ENCODE measurements at regions not wholly inside any gene's neighbourhood (a gene's known extent, or its start where the extent isn't known, plus 50 kb on each side); places are given as distances from the start of the nearest gene placed in this dataset.

- TF ChIP-seq CBX3 (IDR thresholded peaks at IDR 0.05; ENCODE audit: borderline replicate concordance, low read depth), result no peak
- no peak for TF ChIP-seq PML (IDR thresholded peaks at IDR 0.05; ENCODE audit: low read length)
- no peak for TF ChIP-seq NFIC (IDR thresholded peaks at IDR 0.05; ENCODE audit: low read depth, low read length)
- TF ChIP-seq RFX5 (IDR thresholded peaks at IDR 0.05; ENCODE audit: low read depth, low read length), result no peak
- TF ChIP-seq PRDM15 (CRISPR knock-in tag; IDR thresholded peaks at IDR 0.05), result no peak
Measured at GRCh38 chr2:19818039-19818438, 83.7 kb downstream of the TTC32 start (continued).

- H2AFZ ChIP-seq (ENCODE audit: control insufficient read depth, low read depth, low read length), result no peak overlapping the region
- no peak for FAIRE-seq
- no peaks in the 10 kb centered on the region for H3K79me2 ChIP-seq (ENCODE audit: control insufficient read depth, insufficient read depth, low read length)
- H4K20me1 ChIP-seq (ENCODE audit: control insufficient read depth, insufficient read depth), result no peaks in the 10 kb centered on the region
- no peak overlapping the region for H3K9ac ChIP-seq (ENCODE audit: control insufficient read depth, insufficient read depth, low read length)
- H3K9me3 ChIP-seq (replicated peaks; ENCODE audit: control insufficient read depth, insufficient read depth, low read length), result no peaks in the 10 kb centered on the region
- POLR2A ChIA-PET, result interaction anchor here (0.6 kb wide), 1 partner anchor 881 kb away, joined by 6 read pairs; no protein-coding TSS in a partner anchor
- H3K36me3 ChIP-seq (ENCODE audit: control insufficient read depth in 2 of 2, insufficient read depth in 2 of 2, low read length in 1 of 2), result no peaks in the 10 kb centered on the region
- SMC1A ChIA-PET (ENCODE audit: uncharacterized antibody, unreplicated experiment), result no interaction called here
- in situ Hi-C loops (cut with MboI) (no loop called here), intact Hi-C loops (cut with micrococcal nuclease; ENCODE audit: unreplicated experiment) (no loop called here)
- ATAC-seq, result no peak
- H3K4me1 ChIP-seq (ENCODE audit: control insufficient read depth, insufficient read depth, low read length), result no peaks in the 10 kb centered on the region
- RAD21 ChIA-PET (ENCODE audit: unreplicated experiment), result no interaction called here
- CTCF ChIA-PET, result no interaction called here
- H3K4me3 ChIP-seq, result no peak overlapping the region
- no peak overlapping the region for H3K27ac ChIP-seq (ENCODE audit: control insufficient read depth, insufficient read depth)
- no peak for DNase-seq (ENCODE audit: low read depth, low spot score)
- BruUV-seq (replicated peaks), result no TSS peak
- H3K4me2 ChIP-seq (ENCODE audit: control insufficient read depth, insufficient read depth), result no peak overlapping the region
- 0% methylated on average over 1 of the region's 1 CpG for WGBS (ENCODE audit: insufficient coverage, insufficient replicate concordance, low lambda C conversion rate, missing lambda C conversion rate)
- H3K27me3 ChIP-seq (replicated peaks in 1 of 2; ENCODE audit: control insufficient read depth in 2 of 2, insufficient read depth in 2 of 2, low read length in 1 of 2), result peaks cover 0 to 3% of the 10 kb centered on the region in 2 experiments; a peak in 2 of 4 replicates
- TF ChIP-seq BHLHE40 (IDR thresholded peaks at IDR 0.05; ENCODE audit: borderline replicate concordance in 1 of 2, low read depth in 2 of 2, low read length in 1 of 2) (no peak), MEF2A (IDR thresholded peaks at IDR 0.05; ENCODE audit: insufficient read depth, low read depth, low read length) (no peak), MTA3 (IDR thresholded peaks at IDR 0.05; ENCODE audit: borderline replicate concordance, low read length) (no peak), IKZF1 (conservative IDR thresholded peaks at IDR 0.05) (no peak), IRF3 (IDR thresholded peaks at IDR 0.05) (no peak), CEBPB (IDR thresholded peaks at IDR 0.05; ENCODE audit: borderline replicate concordance in 1 of 2, low read depth in 2 of 2, low read length in 2 of 2) (no peak), ZNF687 (IDR thresholded peaks at IDR 0.05) (no peak), PAX8 (IDR thresholded peaks at IDR 0.05) (no peak), GABPA (IDR thresholded peaks at IDR 0.05; ENCODE audit: low read depth) (no peak), NFYA (IDR thresholded peaks at IDR 0.05; ENCODE audit: borderline replicate concordance, low read depth, low read length) (no peak), BRCA1 (IDR thresholded peaks at IDR 0.05; ENCODE audit: low read depth, low read length) (no peak)
Measured at GRCh38 chr2:19815746-19816145, 86.0 kb downstream of the TTC32 start.

Measured in GM12878 (cell line).